Endothelial cell (in vitro differentiated cells): ENCODE measurements at regions not wholly inside any gene's neighbourhood (a gene's known extent, or its start where the extent isn't known, plus 50 kb on each side); places are given as distances from the start of the nearest gene placed in this dataset.

Experiments used
- DNase-seq: peaks from one replicate; pipeline ENCODE4 v3.0.0; 2021; ENCODE audit warnings: low spot score
- H3K27ac Mint-ChIP-seq: one replicate; pipeline ENCODE4 v1.8.0; 2021; ENCODE audit warnings: mixed read lengths, inconsistent platforms; ENCODE audit not compliant: unreplicated experiment
- H3K27me3 Mint-ChIP-seq: one replicate; pipeline ENCODE4 v1.8.0; 2021; ENCODE audit warnings: mild to moderate bottlenecking, moderate library complexity, mixed read lengths, inconsistent platforms; ENCODE audit not compliant: unreplicated experiment
- H3K36me3 Mint-ChIP-seq: one replicate; pipeline ENCODE4 v1.8.0; 2021; ENCODE audit warnings: mild to moderate bottlenecking, low read depth, mixed read lengths, inconsistent platforms; ENCODE audit not compliant: unreplicated experiment
- H3K4me1 Mint-ChIP-seq: one replicate; pipeline ENCODE4 v1.8.0; 2021; ENCODE audit warnings: mild to moderate bottlenecking, mixed read lengths, inconsistent platforms; ENCODE audit not compliant: unreplicated experiment
- H3K4me3 Mint-ChIP-seq: one replicate; pipeline ENCODE4 v1.8.0; 2021; ENCODE audit warnings: mild to moderate bottlenecking, mixed read lengths, inconsistent platforms; ENCODE audit not compliant: unreplicated experiment
- H3K9me3 Mint-ChIP-seq: one replicate; pipeline ENCODE4 v1.8.0; 2021; ENCODE audit warnings: mixed read lengths, inconsistent platforms; ENCODE audit not compliant: unreplicated experiment
- TF ChIP-seq, protein P1 (sequence below): fragments of 200-600 bp; sonication (generic); IDR thresholded peaks from one replicate; pipeline ENCODE4 v1.5.0; 2021; ENCODE audit warnings: antibody characterized with exemption; ENCODE audit not compliant: unreplicated experiment

DNA sequence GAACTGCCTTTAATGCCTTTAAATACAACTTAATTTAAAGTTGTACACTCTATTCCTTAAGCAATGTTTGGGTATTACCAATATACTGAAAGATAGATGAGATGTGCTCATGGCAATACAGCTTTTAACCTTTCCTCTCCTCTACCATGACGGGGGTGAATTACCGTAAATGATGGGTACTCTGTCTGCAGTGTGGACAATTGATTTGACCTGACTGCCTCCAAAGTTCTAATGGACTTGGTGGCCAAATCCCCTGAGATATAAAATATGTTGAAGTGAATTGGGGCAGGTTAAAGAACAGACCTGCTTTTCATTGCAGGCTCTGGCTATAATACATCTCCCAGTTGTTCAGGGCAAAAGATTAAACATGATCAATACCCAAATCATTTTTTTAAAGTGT lies 367.4 kb upstream of the NR5A2 start:
- no peak for DNase-seq
- TF ChIP-seq, protein P1, sequence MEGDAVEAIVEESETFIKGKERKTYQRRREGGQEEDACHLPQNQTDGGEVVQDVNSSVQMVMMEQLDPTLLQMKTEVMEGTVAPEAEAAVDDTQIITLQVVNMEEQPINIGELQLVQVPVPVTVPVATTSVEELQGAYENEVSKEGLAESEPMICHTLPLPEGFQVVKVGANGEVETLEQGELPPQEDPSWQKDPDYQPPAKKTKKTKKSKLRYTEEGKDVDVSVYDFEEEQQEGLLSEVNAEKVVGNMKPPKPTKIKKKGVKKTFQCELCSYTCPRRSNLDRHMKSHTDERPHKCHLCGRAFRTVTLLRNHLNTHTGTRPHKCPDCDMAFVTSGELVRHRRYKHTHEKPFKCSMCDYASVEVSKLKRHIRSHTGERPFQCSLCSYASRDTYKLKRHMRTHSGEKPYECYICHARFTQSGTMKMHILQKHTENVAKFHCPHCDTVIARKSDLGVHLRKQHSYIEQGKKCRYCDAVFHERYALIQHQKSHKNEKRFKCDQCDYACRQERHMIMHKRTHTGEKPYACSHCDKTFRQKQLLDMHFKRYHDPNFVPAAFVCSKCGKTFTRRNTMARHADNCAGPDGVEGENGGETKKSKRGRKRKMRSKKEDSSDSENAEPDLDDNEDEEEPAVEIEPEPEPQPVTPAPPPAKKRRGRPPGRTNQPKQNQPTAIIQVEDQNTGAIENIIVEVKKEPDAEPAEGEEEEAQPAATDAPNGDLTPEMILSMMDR, result no peak
- Mint-ChIP-seq H3K9me3 (no peaks in the 10 kb centered on the region), H3K27me3 (no peaks in the 10 kb centered on the region), H3K27ac (peak overlapping the region; percentile 86), H3K4me3 (no peak overlapping the region), H3K36me3 (no peaks in the 10 kb centered on the region), H3K4me1 (peaks cover 15% of the 10 kb centered on the region)

- no peak overlapping the region for H3K27ac Mint-ChIP-seq
- no peak overlapping the region for H3K4me3 Mint-ChIP-seq
- DNase-seq, result no peak
- H3K36me3 Mint-ChIP-seq, result no peaks in the 10 kb centered on the region
- no peaks in the 10 kb centered on the region for H3K9me3 Mint-ChIP-seq
- TF ChIP-seq, protein P1, result no peak
- H3K4me1 Mint-ChIP-seq, result peaks cover 16% of the 10 kb centered on the region
- no peaks in the 10 kb centered on the region for H3K27me3 Mint-ChIP-seq
These were observed 362.1 kb upstream of the NR5A2 start for GRCh38 chr1:199665371-199665770.

DNA sequence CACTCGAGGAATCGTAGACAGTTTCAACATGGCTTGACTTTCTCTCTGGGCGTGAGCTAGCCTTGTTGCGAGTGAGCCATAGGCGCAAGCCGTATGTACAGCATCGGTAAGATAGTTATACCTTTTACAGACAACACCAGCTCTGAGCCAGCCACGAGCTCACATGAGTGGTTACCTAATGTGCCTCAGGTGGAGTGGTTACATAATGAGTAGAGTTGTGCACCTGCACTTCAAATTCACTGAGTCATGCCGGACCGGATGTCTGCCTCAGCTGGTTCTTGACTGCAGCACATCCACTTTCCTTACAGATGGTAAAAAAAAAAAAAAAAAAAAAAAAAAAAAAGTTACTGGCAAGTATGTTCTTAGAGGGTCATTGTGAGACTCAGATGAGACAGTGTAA lies 360.4 kb upstream of the NR5A2 start:
- Mint-ChIP-seq H3K27me3 (no peaks in the 10 kb centered on the region), H3K27ac (no peak overlapping the region), H3K9me3 (no peaks in the 10 kb centered on the region), H3K36me3 (no peaks in the 10 kb centered on the region), H3K4me1 (peaks cover 5% of the 10 kb centered on the region), H3K4me3 (no peak overlapping the region)
- no peak for DNase-seq
- TF ChIP-seq, protein P1, result no peak

- Mint-ChIP-seq H3K4me1 (peaks cover 11% of the 10 kb centered on the region), H3K4me3 (no peak overlapping the region), H3K27ac (no peak overlapping the region), H3K36me3 (no peaks in the 10 kb centered on the region), H3K9me3 (no peaks in the 10 kb centered on the region), H3K27me3 (no peaks in the 10 kb centered on the region)
- DNase-seq, result no peak
- TF ChIP-seq, protein P1, result no peak
These were observed 357.6 kb upstream of the NR5A2 start for GRCh38 chr1:199669916-199670315.

GRCh38 chr1:199671684-199672083 lies 355.8 kb upstream of the NR5A2 start:
- Mint-ChIP-seq H3K27me3 (no peaks in the 10 kb centered on the region), H3K4me3 (no peak overlapping the region), H3K9me3 (no peaks in the 10 kb centered on the region), H3K27ac (no peak overlapping the region), H3K36me3 (no peaks in the 10 kb centered on the region), H3K4me1 (peaks cover 15% of the 10 kb centered on the region)
- TF ChIP-seq, protein P1, result no peak
- DNase-seq, result no peak
